BJ (cell line): ENCODE measurements at regions not wholly inside any gene's neighbourhood (a gene's known extent, or its start where the extent isn't known, plus 50 kb on each side); places are given as distances from the start of the nearest gene placed in this dataset.

Source experiments
- CTCF ChIA-PET: fragments of 350-600 bp; formaldehyde crosslinking; extraction: SDS; loops from one replicate; lab custom pipeline; 2021; ENCODE audit warnings: antibody characterized with exemption, inconsistent platforms; lab: Yijun Ruan, JAX
- POLR2A ChIA-PET: fragments of 300-600 bp; sonication (Branson Sonifier 250); formaldehyde crosslinking; extraction: SDS; loops from one replicate; lab custom pipeline; 2021; ENCODE audit warnings: antibody characterized with exemption; lab: Charles Lee
- DNase-seq: peaks from one replicate; pipeline ENCODE4 v3.0.0-alpha.2; 2011; ENCODE audit warnings: low read depth
- H3K27me3 ChIP-seq: 2 replicates; pipeline ENCODE4 v1.6.0; 2011; ENCODE audit warnings: low read length; ENCODE audit not compliant: control insufficient read depth, insufficient read depth
- H3K36me3 ChIP-seq: 2 replicates; pipeline ENCODE4 v1.5.1; 2011; ENCODE audit warnings: low read length; ENCODE audit not compliant: control insufficient read depth, insufficient read depth
- H3K4me3 ChIP-seq: 2 replicates; pipeline ENCODE4 v1.5.1; 2011; ENCODE audit warnings: low read depth, mild to moderate bottlenecking, control low read depth, low read length
- TF ChIP-seq, protein P1 (sequence below): IDR thresholded peaks from 2 replicates; pipeline ENCODE4 v1.5.1; 2011; ENCODE audit warnings: low read depth, mild to moderate bottlenecking, control low read depth, inconsistent platforms, low read length, moderate library complexity; ENCODE audit not compliant: insufficient read depth

DNA sequence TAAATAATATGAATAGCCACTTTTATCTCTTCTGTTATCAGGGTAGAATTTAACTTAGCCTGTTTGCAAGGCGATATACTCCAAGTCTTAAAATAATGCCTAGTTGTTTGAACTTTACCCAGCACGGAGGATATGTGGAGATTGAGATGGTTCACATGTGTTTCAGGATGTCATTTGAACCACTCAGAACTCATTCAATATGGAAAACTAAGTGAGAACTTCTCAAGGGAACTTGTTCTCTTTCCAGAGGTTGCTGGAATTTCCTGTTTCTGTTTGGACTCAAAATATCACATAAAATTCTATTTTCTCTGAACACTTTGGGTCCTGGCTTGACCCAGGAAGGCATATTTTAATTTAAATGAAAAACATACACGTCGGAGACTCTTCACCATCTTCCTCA, 139.1 kb upstream of the MYO10 start:
- no peaks in the 10 kb centered on the region for H3K36me3 ChIP-seq
- TF ChIP-seq, protein P1, sequence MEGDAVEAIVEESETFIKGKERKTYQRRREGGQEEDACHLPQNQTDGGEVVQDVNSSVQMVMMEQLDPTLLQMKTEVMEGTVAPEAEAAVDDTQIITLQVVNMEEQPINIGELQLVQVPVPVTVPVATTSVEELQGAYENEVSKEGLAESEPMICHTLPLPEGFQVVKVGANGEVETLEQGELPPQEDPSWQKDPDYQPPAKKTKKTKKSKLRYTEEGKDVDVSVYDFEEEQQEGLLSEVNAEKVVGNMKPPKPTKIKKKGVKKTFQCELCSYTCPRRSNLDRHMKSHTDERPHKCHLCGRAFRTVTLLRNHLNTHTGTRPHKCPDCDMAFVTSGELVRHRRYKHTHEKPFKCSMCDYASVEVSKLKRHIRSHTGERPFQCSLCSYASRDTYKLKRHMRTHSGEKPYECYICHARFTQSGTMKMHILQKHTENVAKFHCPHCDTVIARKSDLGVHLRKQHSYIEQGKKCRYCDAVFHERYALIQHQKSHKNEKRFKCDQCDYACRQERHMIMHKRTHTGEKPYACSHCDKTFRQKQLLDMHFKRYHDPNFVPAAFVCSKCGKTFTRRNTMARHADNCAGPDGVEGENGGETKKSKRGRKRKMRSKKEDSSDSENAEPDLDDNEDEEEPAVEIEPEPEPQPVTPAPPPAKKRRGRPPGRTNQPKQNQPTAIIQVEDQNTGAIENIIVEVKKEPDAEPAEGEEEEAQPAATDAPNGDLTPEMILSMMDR, result no peak
- no peak overlapping the region for H3K4me3 ChIP-seq
- H3K27me3 ChIP-seq, result no peaks in the 10 kb centered on the region
- ChIA-PET CTCF (interaction anchor here (0.6 to 1.0 kb wide), 3 partner anchors 24 to 57 kb away, joined by 3 read pairs; no protein-coding TSS in a partner anchor), POLR2A (no interaction called here)
- DNase-seq, result no peak

DNA sequence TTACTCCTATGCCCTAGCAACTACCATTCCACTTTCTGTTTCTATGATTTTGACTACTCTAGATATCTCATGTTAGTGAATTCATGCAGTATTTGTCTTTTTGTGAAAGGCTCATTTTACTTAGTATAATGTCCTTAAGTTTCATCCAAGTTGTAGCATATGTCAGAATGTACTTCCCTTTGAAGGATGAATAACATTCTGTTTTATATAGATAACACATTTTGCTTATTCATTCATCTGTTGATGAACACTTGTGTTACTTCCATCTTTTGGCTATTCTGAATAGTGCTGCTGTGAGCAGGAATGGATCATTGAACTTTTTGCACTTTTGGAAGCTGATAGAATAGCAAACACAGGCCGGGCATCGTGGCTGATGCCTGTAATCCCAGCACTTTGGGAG, 140.2 kb upstream of the MYO10 start:
- TF ChIP-seq, protein P1, result no peak
- no peak overlapping the region for H3K4me3 ChIP-seq
- POLR2A ChIA-PET, result no interaction called here
- H3K36me3 ChIP-seq, result no peaks in the 10 kb centered on the region
- CTCF ChIA-PET, result no interaction called here
- DNase-seq, result no peak
- no peaks in the 10 kb centered on the region for H3K27me3 ChIP-seq

- no peak for DNase-seq
- Histone ChIP-seq H3K27me3 (no peaks in the 10 kb centered on the region), H3K36me3 (no peaks in the 10 kb centered on the region), H3K4me3 (no peak overlapping the region)
- CTCF ChIA-PET, result interaction anchor here (0.6 to 2.2 kb wide), 2 partner anchors 112 to 575 kb away, joined by 3 to 10 read pairs; no protein-coding TSS in a partner anchor
- POLR2A ChIA-PET, result interaction anchor here (0.6 kb wide), 1 partner anchor 149 kb away, joined by 6 read pairs; no protein-coding TSS in a partner anchor
- TF ChIP-seq, protein P1, result no peak
These were observed 139.8 kb upstream of the BASP1 start for GRCh38 chr5:17077440-17078233.

DNA sequence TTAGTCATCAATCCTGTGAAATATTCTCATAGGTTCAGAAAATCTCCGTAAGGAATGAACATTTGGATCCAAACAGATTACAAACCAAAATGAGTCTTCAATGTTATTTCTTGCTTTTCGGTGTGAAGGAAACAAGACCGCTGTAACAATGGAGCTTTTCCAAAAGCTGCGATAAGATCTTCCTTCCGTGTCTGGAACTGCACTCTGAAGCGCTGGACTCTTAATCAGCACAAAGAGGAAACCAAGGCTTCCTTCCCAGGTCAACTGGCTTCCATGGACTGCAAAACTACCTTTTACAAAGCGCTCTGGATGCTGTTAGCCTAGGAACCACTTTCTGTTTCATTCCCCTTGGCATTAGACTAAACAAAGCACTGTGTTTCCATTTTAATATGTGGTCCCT, 137.9 kb upstream of the BASP1 start:
- ChIA-PET POLR2A (no interaction called here), CTCF (interaction anchor here (0.6 kb wide), 1 partner anchor 146 kb away, joined by 3 read pairs; no protein-coding TSS in a partner anchor)
- no peak for DNase-seq
- Histone ChIP-seq H3K36me3 (no peaks in the 10 kb centered on the region), H3K4me3 (no peak overlapping the region), H3K27me3 (no peaks in the 10 kb centered on the region)
- TF ChIP-seq, protein P1, result no peak

- H3K27me3 ChIP-seq, result no peaks in the 10 kb centered on the region
- no peaks in the 10 kb centered on the region for H3K36me3 ChIP-seq
- TF ChIP-seq, protein P1, result no peak
- CTCF ChIA-PET, result interaction anchor here (0.5 to 3.4 kb wide), 5 partner anchors 52 to 364 kb away, joined by 3 to 10 read pairs (median 7); no protein-coding TSS in a partner anchor
- POLR2A ChIA-PET, result no interaction called here
- DNase-seq, result no peak
- H3K4me3 ChIP-seq, result no peak overlapping the region
These were observed 137.1 kb upstream of the BASP1 start for GRCh38 chr5:17080361-17080760.
